SK-N-SH treated with all-trans-retinoic acid at 6 μM for 48 hours (cell line): ENCODE measurements at regions not wholly inside any gene's neighbourhood (a gene's known extent, or its start where the extent isn't known, plus 50 kb on each side); places are given as distances from the start of the nearest gene placed in this dataset.

Source experiments
- ATAC-seq: fragments of 200-7000 bp; cut with Tn5 transposase; 3 replicates; pipeline ENCODE4 v1.9.1; 2020; ENCODE audit warnings: mild to moderate bottlenecking, moderate library complexity
- ARNTL ChIP-seq: fragments of 450-650 bp; formaldehyde crosslinking; IDR thresholded peaks from 2 replicates; pipeline ENCODE4 v1.5.0; 2020; ENCODE audit warnings: low read depth, mild to moderate bottlenecking, moderate library complexity, borderline replicate concordance
- BACH2 ChIP-seq: fragments of 250-450 bp; sonication (Bioruptor Pico); IDR thresholded peaks from 2 replicates; pipeline ENCODE4 v1.9.0; 2021; ENCODE audit warnings: mild to moderate bottlenecking, borderline replicate concordance
- CSDC2 ChIP-seq: fragments of 250-450 bp; sonication (Bioruptor Pico); IDR thresholded peaks from 2 replicates; pipeline ENCODE4 v1.5.0; 2020; ENCODE audit warnings: mild to moderate bottlenecking, moderate library complexity
- ESRRG ChIP-seq: fragments of 250-450 bp; sonication (Bioruptor Pico); IDR thresholded peaks from 2 replicates; pipeline ENCODE4 v1.6.1; 2021; ENCODE audit warnings: mild to moderate bottlenecking
- GLIS3 ChIP-seq: fragments of 250-450 bp; sonication (Bioruptor Pico); IDR thresholded peaks from 2 replicates; pipeline ENCODE4 v1.5.0; 2020; ENCODE audit warnings: mild to moderate bottlenecking, moderate library complexity
- ISL1 ChIP-seq: fragments of 250-450 bp; sonication (Bioruptor Pico); IDR thresholded peaks from 2 replicates; pipeline ENCODE4 v2.1.2; 2022; ENCODE audit warnings: mild to moderate bottlenecking, moderate library complexity
- OSR1 ChIP-seq: fragments of 250-450 bp; sonication (Bioruptor Pico); IDR thresholded peaks from 2 replicates; pipeline ENCODE4 v1.8.0; 2022; ENCODE audit warnings: moderate library complexity, mild to moderate bottlenecking, inconsistent platforms
- PPARA ChIP-seq: fragments of 250-450 bp; sonication (Bioruptor Pico); IDR thresholded peaks from 2 replicates; pipeline ENCODE4 v1.5.0; 2020; ENCODE audit warnings: mild to moderate bottlenecking, borderline replicate concordance
- RARB ChIP-seq: fragments of 250-450 bp; sonication (Bioruptor Pico); IDR thresholded peaks from 2 replicates; pipeline ENCODE4 v1.8.0; 2021; ENCODE audit warnings: mild to moderate bottlenecking, moderate library complexity
- SNAI2 ChIP-seq: fragments of 250-450 bp; sonication (Bioruptor Pico); IDR thresholded peaks from 2 replicates; pipeline ENCODE4 v1.5.0; 2020; ENCODE audit warnings: mild to moderate bottlenecking, moderate library complexity
- TCF4 ChIP-seq: fragments of 250-450 bp; sonication (Bioruptor Pico); IDR thresholded peaks from 2 replicates; pipeline ENCODE4 v1.8.0; 2021; ENCODE audit warnings: mild to moderate bottlenecking, moderate library complexity, borderline replicate concordance
- TOX ChIP-seq: fragments of 250-450 bp; sonication (Bioruptor Pico); IDR thresholded peaks from 2 replicates; pipeline ENCODE4 v1.8.0; 2021; ENCODE audit warnings: mild to moderate bottlenecking, moderate library complexity, borderline replicate concordance
- TSHZ2 ChIP-seq: fragments of 250-450 bp; sonication (Bioruptor Pico); IDR thresholded peaks from 2 replicates; pipeline ENCODE4 v1.5.0; 2020; ENCODE audit warnings: mild to moderate bottlenecking, moderate library complexity
- ZC3H10 ChIP-seq: fragments of 250-450 bp; sonication (Bioruptor Pico); IDR thresholded peaks from 2 replicates; pipeline ENCODE4 v1.5.1; 2021; ENCODE audit warnings: mild to moderate bottlenecking, moderate library complexity
- ZFP3 ChIP-seq: fragments of 250-450 bp; sonication (Bioruptor Pico); IDR thresholded peaks from 2 replicates; pipeline ENCODE4 v1.5.0; 2020; ENCODE audit warnings: mild to moderate bottlenecking, moderate library complexity
- ZNF70 ChIP-seq: fragments of 450-650 bp; formaldehyde crosslinking; IDR thresholded peaks from 2 replicates; pipeline ENCODE4 v1.5.0; 2020; ENCODE audit warnings: mild to moderate bottlenecking, moderate library complexity
- ZNF8 ChIP-seq: fragments of 450-650 bp; formaldehyde crosslinking; IDR thresholded peaks from 2 replicates; pipeline ENCODE4 v1.5.0; 2020; ENCODE audit warnings: mild to moderate bottlenecking, moderate library complexity
- TF ChIP-seq, protein P1 (sequence below): fragments of 250-450 bp; sonication (Bioruptor Pico); IDR thresholded peaks from 2 replicates; pipeline ENCODE4 v1.5.1; 2021; ENCODE audit warnings: mild to moderate bottlenecking, moderate library complexity
- TF ChIP-seq, protein P2 (sequence below): fragments of 250-450 bp; sonication (Bioruptor Pico); IDR thresholded peaks from 2 replicates; pipeline ENCODE4 v1.8.0; 2020; ENCODE audit warnings: mild to moderate bottlenecking, moderate library complexity, borderline replicate concordance
- TF ChIP-seq, protein P3 (sequence below): fragments of 250-450 bp; sonication (Bioruptor Pico); IDR thresholded peaks from 2 replicates; pipeline ENCODE4 v1.8.0; 2021; ENCODE audit warnings: low read depth, mild to moderate bottlenecking, moderate library complexity, borderline replicate concordance

- no peak for ATAC-seq
- TF ChIP-seq BACH2, result no peak
Observed at GRCh38 chr14:65296876-65297275, 115.7 kb upstream of the FUT8 start.

- TF ChIP-seq OSR1 (no peak), TSHZ2 (no peak), ZFP3 (no peak), GLIS3 (CRISPR knock-in tag) (no peak), ESRRG (CRISPR knock-in tag) (no peak), ZC3H10 (CRISPR knock-in tag) (no peak), CSDC2 (CRISPR knock-in tag) (no peak), ZNF70 (no peak), TCF4 (no peak), PPARA (CRISPR knock-in tag) (no peak), ISL1 (CRISPR knock-in tag) (no peak), SNAI2 (no peak), ZNF8 (CRISPR knock-in tag) (no peak), RARB (no peak), TOX (no peak), ARNTL (CRISPR knock-in tag) (no peak)
- TF ChIP-seq, protein P1, sequence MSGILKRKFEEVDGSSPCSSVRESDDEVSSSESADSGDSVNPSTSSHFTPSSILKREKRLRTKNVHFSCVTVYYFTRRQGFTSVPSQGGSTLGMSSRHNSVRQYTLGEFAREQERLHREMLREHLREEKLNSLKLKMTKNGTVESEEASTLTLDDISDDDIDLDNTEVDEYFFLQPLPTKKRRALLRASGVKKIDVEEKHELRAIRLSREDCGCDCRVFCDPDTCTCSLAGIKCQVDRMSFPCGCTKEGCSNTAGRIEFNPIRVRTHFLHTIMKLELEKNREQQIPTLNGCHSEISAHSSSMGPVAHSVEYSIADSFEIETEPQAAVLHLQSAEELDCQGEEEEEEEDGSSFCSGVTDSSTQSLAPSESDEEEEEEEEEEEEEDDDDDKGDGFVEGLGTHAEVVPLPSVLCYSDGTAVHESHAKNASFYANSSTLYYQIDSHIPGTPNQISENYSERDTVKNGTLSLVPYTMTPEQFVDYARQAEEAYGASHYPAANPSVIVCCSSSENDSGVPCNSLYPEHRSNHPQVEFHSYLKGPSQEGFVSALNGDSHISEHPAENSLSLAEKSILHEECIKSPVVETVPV, result no peak
- TF ChIP-seq, protein P2, sequence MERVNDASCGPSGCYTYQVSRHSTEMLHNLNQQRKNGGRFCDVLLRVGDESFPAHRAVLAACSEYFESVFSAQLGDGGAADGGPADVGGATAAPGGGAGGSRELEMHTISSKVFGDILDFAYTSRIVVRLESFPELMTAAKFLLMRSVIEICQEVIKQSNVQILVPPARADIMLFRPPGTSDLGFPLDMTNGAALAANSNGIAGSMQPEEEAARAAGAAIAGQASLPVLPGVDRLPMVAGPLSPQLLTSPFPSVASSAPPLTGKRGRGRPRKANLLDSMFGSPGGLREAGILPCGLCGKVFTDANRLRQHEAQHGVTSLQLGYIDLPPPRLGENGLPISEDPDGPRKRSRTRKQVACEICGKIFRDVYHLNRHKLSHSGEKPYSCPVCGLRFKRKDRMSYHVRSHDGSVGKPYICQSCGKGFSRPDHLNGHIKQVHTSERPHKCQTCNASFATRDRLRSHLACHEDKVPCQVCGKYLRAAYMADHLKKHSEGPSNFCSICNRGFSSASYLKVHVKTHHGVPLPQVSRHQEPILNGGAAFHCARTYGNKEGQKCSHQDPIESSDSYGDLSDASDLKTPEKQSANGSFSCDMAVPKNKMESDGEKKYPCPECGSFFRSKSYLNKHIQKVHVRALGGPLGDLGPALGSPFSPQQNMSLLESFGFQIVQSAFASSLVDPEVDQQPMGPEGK (CRISPR knock-in tag), result no peak
- no peak for ATAC-seq
Observed at GRCh38 chr14:65297744-65298143, 114.8 kb upstream of the FUT8 start.

GRCh38 chr14:65299826-65300225, 112.7 kb upstream of the FUT8 start:
- no peak for ATAC-seq
- no peak for TF ChIP-seq CSDC2 (CRISPR knock-in tag)
- no peak for TF ChIP-seq OSR1
- TF ChIP-seq TSHZ2, result no peak
- no peak for TF ChIP-seq GLIS3 (CRISPR knock-in tag)
- no peak for TF ChIP-seq SNAI2
- no peak for TF ChIP-seq BACH2
- TF ChIP-seq, protein P3, sequence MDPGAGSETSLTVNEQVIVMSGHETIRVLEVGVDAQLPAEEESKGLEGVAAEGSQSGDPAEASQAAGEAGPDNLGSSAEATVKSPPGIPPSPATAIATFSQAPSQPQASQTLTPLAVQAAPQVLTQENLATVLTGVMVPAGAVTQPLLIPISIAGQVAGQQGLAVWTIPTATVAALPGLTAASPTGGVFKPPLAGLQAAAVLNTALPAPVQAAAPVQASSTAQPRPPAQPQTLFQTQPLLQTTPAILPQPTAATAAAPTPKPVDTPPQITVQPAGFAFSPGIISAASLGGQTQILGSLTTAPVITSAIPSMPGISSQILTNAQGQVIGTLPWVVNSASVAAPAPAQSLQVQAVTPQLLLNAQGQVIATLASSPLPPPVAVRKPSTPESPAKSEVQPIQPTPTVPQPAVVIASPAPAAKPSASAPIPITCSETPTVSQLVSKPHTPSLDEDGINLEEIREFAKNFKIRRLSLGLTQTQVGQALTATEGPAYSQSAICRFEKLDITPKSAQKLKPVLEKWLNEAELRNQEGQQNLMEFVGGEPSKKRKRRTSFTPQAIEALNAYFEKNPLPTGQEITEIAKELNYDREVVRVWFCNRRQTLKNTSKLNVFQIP (CRISPR knock-in tag), result no peak
- TF ChIP-seq RARB, result no peak
- TF ChIP-seq, all 23 proteins: peak for 0
